GM23248 (cell line): ENCODE measurements at regions not wholly inside any gene's neighbourhood (a gene's known extent, or its start where the extent isn't known, plus 50 kb on each side); places are given as distances from the start of the nearest gene placed in this dataset.

ENCODE experiments used
- EZH2 ChIP-seq: fragments of 200-600 bp; sonication (generic); IDR thresholded peaks from 2 replicates; pipeline ENCODE4 v1.6.1; 2018; ENCODE audit warnings: antibody characterized with exemption, mild to moderate bottlenecking; ENCODE audit not compliant: insufficient read depth, poor library complexity, severe bottlenecking
- EZH2phosphoT487 ChIP-seq: fragments of 200-600 bp; sonication (generic); IDR thresholded peaks from 2 replicates; pipeline ENCODE4 v1.6.1; 2018; ENCODE audit warnings: antibody characterized with exemption, moderate library complexity, mild to moderate bottlenecking, low read depth; ENCODE audit not compliant: insufficient read depth

- TF ChIP-seq EZH2 (no peak), EZH2phosphoT487 (no peak)
Measured at GRCh38 chr1:214864896-214865688, 217.4 kb upstream of the KCNK2 start.
